HepG2 (cell line): ENCODE measurements at regions not wholly inside any gene's neighbourhood (a gene's known extent, or its start where the extent isn't known, plus 50 kb on each side); places are given as distances from the start of the nearest gene placed in this dataset.

Experiments
- ATAC-seq: fragments of 200-7000 bp; cut with Tn5 transposase; 3 replicates; pipeline ENCODE4 v1.9.1; 2020; ENCODE audit warnings: mild to moderate bottlenecking, moderate library complexity
- BruUV-seq: library from RNA; stranded (reverse); fragments of 400-500 nt; replicated peaks from 2 replicates; lab custom pipeline; 2021; lab: Mats Ljungman, UMichigan
- CTCF ChIA-PET: fragments of 300-600 bp; formaldehyde crosslinking; extraction: SDS; loops from one replicate; lab custom pipeline; 2021; ENCODE audit warnings: low total read pairs, inconsistent platforms, low intra/inter-chr PET ratio; lab: Yijun Ruan, JAX
- POLR2A ChIA-PET: fragments of 350-600 bp; sonication (Branson Sonifier 250); formaldehyde crosslinking; loops from one replicate; lab custom pipeline; 2020; ENCODE audit warnings: antibody characterized with exemption, inconsistent platforms; lab: Yijun Ruan, JAX
- DNase-seq: peaks from one replicate; pipeline ENCODE4 v3.0.0-alpha.2; 2015; ENCODE audit warnings: low spot score
- FAIRE-seq: peaks from 3 replicates; lab custom pipeline; 2011; peaks lifted over from hg19 to GRCh38; lab: Jason Lieb, UNC
- H2AFZ ChIP-seq: one replicate; pipeline ENCODE4 v1.6.1; 2011; ENCODE audit warnings: low read length, inconsistent platforms
- H3K27ac ChIP-seq: fragments of 300-600 bp; 3 replicates; pipeline ENCODE4 v1.8.0; 2011; ENCODE audit warnings: mixed run types, mild to moderate bottlenecking, mixed read lengths, low read length, inconsistent platforms; ENCODE audit not compliant: insufficient read depth; ENCODE audit errors: extremely low read length
- H3K27me3 ChIP-seq, 2 experiments: fragments of 200-600 bp in 1 of 2; 2 replicates in 1 of 2; 3 replicates in 1 of 2; pipeline versions ENCODE4 v1.6.0 to v1.8.0; 2011; ENCODE audit warnings: low read length in 2 of 2, mild to moderate bottlenecking in 2 of 2, moderate library complexity in 2 of 2, inconsistent platforms in 1 of 2; ENCODE audit not compliant: insufficient read depth in 2 of 2, control insufficient read depth in 1 of 2
- H3K36me3 ChIP-seq, 2 experiments: fragments of 200-600 bp in 1 of 2; replicated peaks in 1 of 2; 2 replicates in 1 of 2; 3 replicates in 1 of 2; pipeline versions ENCODE4 v1.5.1 to v1.8.0; 2011; ENCODE audit warnings: low read length in 2 of 2, inconsistent platforms in 1 of 2; ENCODE audit not compliant: insufficient read depth in 2 of 2, control insufficient read depth in 1 of 2
- H3K4me1 ChIP-seq: 2 replicates; pipeline ENCODE4 v1.5.1; 2012; ENCODE audit warnings: low read length, inconsistent platforms; ENCODE audit not compliant: insufficient read depth
- H3K4me2 ChIP-seq: 2 replicates; pipeline ENCODE4 v1.6.0; 2011; ENCODE audit warnings: low read depth, low read length, inconsistent platforms
- H3K4me3 ChIP-seq, 3 experiments: fragments of 200-600 bp in 1 of 3; sonication (generic), shearing (Covaris generic) in 1 of 3; replicated peaks in 1 of 3; 2 replicates each; pipeline ENCODE4 v1.5.1; 2011 to 2016; ENCODE audit warnings: low read length in 3 of 3, inconsistent platforms in 2 of 3, low read depth in 2 of 3, mild to moderate bottlenecking in 2 of 3, control low read depth in 1 of 3, mixed read lengths in 1 of 3; ENCODE audit not compliant: insufficient read depth in 1 of 3
- H3K79me2 ChIP-seq: one replicate; pipeline ENCODE4 v1.6.1; 2011; ENCODE audit warnings: low read length, inconsistent platforms; ENCODE audit not compliant: insufficient read depth
- H3K9ac ChIP-seq: 2 replicates; pipeline ENCODE4 v1.6.0; 2011; ENCODE audit warnings: mild to moderate bottlenecking, low read depth, low read length, inconsistent platforms; ENCODE audit not compliant: insufficient read depth
- H3K9me3 ChIP-seq: 2 replicates; pipeline ENCODE4 v1.5.1; 2012; ENCODE audit warnings: mild to moderate bottlenecking, low read length
- H4K20me1 ChIP-seq: 2 replicates; pipeline ENCODE4 v1.6.0; 2011; ENCODE audit warnings: inconsistent platforms, mild to moderate bottlenecking, low read length, moderate library complexity; ENCODE audit not compliant: insufficient read depth
- DNMT1 ChIP-seq: sonication (generic); formaldehyde crosslinking; IDR thresholded peaks from 2 replicates; pipeline ENCODE4 v1.5.1; 2020; ENCODE audit warnings: mild to moderate bottlenecking, missing genetic modification reagents
- FOSL2 ChIP-seq: sonication (generic); formaldehyde crosslinking; IDR thresholded peaks from 2 replicates; pipeline ENCODE4 v1.4.0; 2020; ENCODE audit warnings: missing genetic modification reagents
- GTF3A ChIP-seq: sonication (generic); formaldehyde crosslinking; conservative IDR thresholded peaks from 2 replicates; pipeline ENCODE4 v1.4.0; 2020; ENCODE audit warnings: mild to moderate bottlenecking, missing genetic modification reagents
- ISX ChIP-seq: sonication (generic); formaldehyde crosslinking; conservative IDR thresholded peaks from 2 replicates; pipeline ENCODE4 v1.5.0; 2020; ENCODE audit warnings: missing genetic modification reagents
- SNAPC2 ChIP-seq: sonication (generic); formaldehyde crosslinking; IDR thresholded peaks from 2 replicates; pipeline ENCODE4 v1.8.1; 2022; ENCODE audit warnings: mild to moderate bottlenecking, missing genetic modification reagents
- SP2 ChIP-seq: sonication (generic); formaldehyde crosslinking; IDR thresholded peaks from 2 replicates; pipeline ENCODE4 v1.5.1; 2020; ENCODE audit warnings: mild to moderate bottlenecking, missing genetic modification reagents
- TCF7L2 ChIP-seq: IDR thresholded peaks from 2 replicates; pipeline ENCODE4 v1.6.1; 2011; ENCODE audit warnings: mild to moderate bottlenecking, low read depth, low read length, moderate library complexity
- TSC22D2 ChIP-seq: sonication (generic); formaldehyde crosslinking; IDR thresholded peaks from 2 replicates; pipeline ENCODE4 v1.5.1; 2020; ENCODE audit warnings: missing genetic modification reagents, mild to moderate bottlenecking, borderline replicate concordance
- XBP1 ChIP-seq: sonication (generic); formaldehyde crosslinking; IDR thresholded peaks from 2 replicates; pipeline ENCODE4 v1.5.0; 2020; ENCODE audit warnings: missing genetic modification reagents
- ZNF274 ChIP-seq: sonication (generic); formaldehyde crosslinking; IDR thresholded peaks from 2 replicates; pipeline ENCODE4 v1.5.1; 2020; ENCODE audit warnings: mild to moderate bottlenecking, missing genetic modification reagents
- whole genome bisulfite sequencing: methylation state at CpG from one replicate; pipeline ENCODE4 v1.1.6; 2017; ENCODE audit warnings: low lambda C conversion rate; 5-methylcytosine and 5-hydroxymethylcytosine counted together
- in situ Hi-C: cut with HindIII; loops from 2 replicates; pipeline ENCODE4 v1.10.0; 2017; ENCODE audit warnings: low pct_unique_long_range_greater_than_20kb; ENCODE audit not compliant: extremely low pct_ligation_motif_present
- intact Hi-C: fragments of 100-400 bp; cut with micrococcal nuclease; formaldehyde crosslinking; loops from one replicate; pipeline ENCODE4 v1.10.0; 2022; ENCODE audit not compliant: unreplicated experiment
- TF ChIP-seq, protein P1 (sequence below): sonication (generic); formaldehyde crosslinking; IDR thresholded peaks from 2 replicates; pipeline ENCODE4 v1.8.0; 2022; ENCODE audit warnings: missing genetic modification reagents, low read depth, mild to moderate bottlenecking, borderline replicate concordance
- TF ChIP-seq, protein P2 (sequence below): sonication (generic); formaldehyde crosslinking; IDR thresholded peaks from 2 replicates; pipeline ENCODE4 v1.8.0; 2022; ENCODE audit warnings: mild to moderate bottlenecking, missing genetic modification reagents, borderline replicate concordance

GRCh38 chr5:109924237-109925107 lies 234.7 kb downstream of the MAN2A1 start:
- Histone ChIP-seq H3K4me3 (no peak overlapping the region), H3K4me1 (peaks cover 27% of the 10 kb centered on the region), H3K79me2 (no peaks in the 10 kb centered on the region), H3K27me3 (no peaks in the 10 kb centered on the region), H3K36me3 (no peaks in the 10 kb centered on the region), H3K9me3 (no peaks in the 10 kb centered on the region), H3K4me2 (no peak overlapping the region), H3K27ac (no peak overlapping the region), H4K20me1 (no peaks in the 10 kb centered on the region), H2AFZ (no peak overlapping the region), H3K9ac (no peak overlapping the region)
- BruUV-seq = no TSS peak
- no peak for FAIRE-seq
- no peak for DNase-seq
- ChIA-PET CTCF (no interaction called here), POLR2A (no interaction called here)
- WGBS = over 99% methylated on average over 7 of the region's 7 CpGs
- no peak for TF ChIP-seq FOSL2 (CRISPR knock-in tag)
- no peak for TF ChIP-seq SP2
- TF ChIP-seq GTF3A (CRISPR knock-in tag) = no peak
- no peak for TF ChIP-seq XBP1 (CRISPR knock-in tag)
- TF ChIP-seq, protein P1, sequence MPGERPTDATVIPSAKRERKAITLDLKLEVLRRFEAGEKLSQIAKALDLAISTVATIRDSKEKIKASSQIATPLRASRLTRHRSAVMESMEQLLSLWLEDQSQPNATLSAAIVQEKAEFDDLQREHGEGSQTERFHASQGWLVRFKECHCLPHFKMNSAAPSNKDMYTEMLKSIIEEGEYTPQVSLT (CRISPR knock-in tag) = no peak
- no peak for TF ChIP-seq DNMT1 (CRISPR knock-in tag)
- no peak for TF ChIP-seq TCF7L2
- no peak for TF ChIP-seq SNAPC2
- no peak for TF ChIP-seq ZNF274 (CRISPR knock-in tag)
- TF ChIP-seq TSC22D2 = no peak
- TF ChIP-seq, protein P2, sequence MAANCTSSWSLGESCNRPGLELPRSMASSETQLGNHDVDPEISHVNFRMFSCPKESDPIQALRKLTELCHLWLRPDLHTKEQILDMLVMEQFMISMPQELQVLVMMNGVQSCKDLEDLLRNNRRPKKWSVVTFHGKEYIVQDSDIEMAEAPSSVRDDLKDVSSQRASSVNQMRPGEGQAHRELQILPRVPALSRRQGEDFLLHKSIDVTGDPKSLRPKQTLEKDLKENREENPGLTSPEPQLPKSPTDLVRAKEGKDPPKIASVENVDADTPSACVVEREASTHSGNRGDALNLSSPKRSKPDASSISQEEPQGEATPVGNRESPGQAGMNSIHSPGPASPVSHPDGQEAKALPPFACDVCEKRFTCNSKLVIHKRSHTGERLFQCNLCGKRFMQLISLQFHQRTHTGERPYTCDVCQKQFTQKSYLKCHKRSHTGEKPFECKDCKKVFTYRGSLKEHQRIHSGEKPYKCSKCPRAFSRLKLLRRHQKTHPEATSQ = no peak
- no peak for TF ChIP-seq ISX
- no peak for ATAC-seq
- in situ Hi-C loops (no loop called here), intact Hi-C loops (no loop called here)
